ENCODE measurements at regions not wholly inside any gene's neighbourhood (a gene's known extent, or its start where the extent isn't known, plus 50 kb on each side); places are given as distances from the start of the nearest gene placed in this dataset.
"Not testable (repeated sequence)": the region's sequence is repeated elsewhere in the genome, so short reads cannot be mapped to it uniquely, and the experiment has no call there.

GRCh38 chr6:998551-998950 is 305.6 kb upstream of the EXOC2 start:
- TF ChIP-seq CTCF (conservative IDR thresholded peaks at IDR 0.05; ENCODE audit: low read depth, low read length) = no peak
- DNase-seq (ENCODE audit: low read depth) = no peak

GRCh38 chr6:996271-996852 is 303.4 kb upstream of the EXOC2 start:
- H3K4me3 ChIP-seq (ENCODE audit: low read depth, low read length) = no peak overlapping the region
- TF ChIP-seq CTCF (conservative IDR thresholded peaks at IDR 0.05; ENCODE audit: low read depth, low read length) = no peak
- DNase-seq (ENCODE audit: low read depth) = no peak

More at GRCh38 chr6:998551-998950, 305.6 kb upstream of the EXOC2 start:
- no peak overlapping the region for H3K4me3 ChIP-seq (ENCODE audit: low read depth, low read length)

- DNase-seq (ENCODE audit: low read depth) = no peak
- TF ChIP-seq CTCF (conservative IDR thresholded peaks at IDR 0.05; ENCODE audit: low read depth, low read length) = no peak
- H3K4me3 ChIP-seq (ENCODE audit: low read depth, low read length) = no peak overlapping the region
These were observed 298.3 kb upstream of the EXOC2 start for GRCh38 chr6:991192-991591.

GRCh38 chr6:984031-984430 is 291.1 kb upstream of the EXOC2 start:
- no peak for DNase-seq (ENCODE audit: low read depth)
- no peak overlapping the region for H3K4me3 ChIP-seq (ENCODE audit: low read depth, low read length)

GRCh38 chr6:978937-979685 is 286.2 kb upstream of the EXOC2 start:
- H3K4me3 ChIP-seq (ENCODE audit: low read depth, low read length) = no peak overlapping the region
- no peak for TF ChIP-seq CTCF (conservative IDR thresholded peaks at IDR 0.05; ENCODE audit: low read depth, low read length)
- peak; percentile 60 for DNase-seq (ENCODE audit: low read depth)

More at GRCh38 chr6:984031-984430, 291.1 kb upstream of the EXOC2 start:
- TF ChIP-seq CTCF (conservative IDR thresholded peaks at IDR 0.05; ENCODE audit: low read depth, low read length) = no peak

- DNase-seq (ENCODE audit: low read depth); H3K4me3 ChIP-seq (ENCODE audit: low read depth, low read length): not testable (repeated sequence)
These were observed 284.3 kb upstream of the EXOC2 start for GRCh38 chr6:977226-977625.

GRCh38 chr6:971981-972640 is 279.2 kb upstream of the EXOC2 start:
- TF ChIP-seq CTCF (conservative IDR thresholded peaks at IDR 0.05; ENCODE audit: low read depth, low read length) = no peak
- no peak overlapping the region for H3K4me3 ChIP-seq (ENCODE audit: low read depth, low read length)
- no peak for DNase-seq (ENCODE audit: low read depth)
